ENCODE measurements at regions not wholly inside any gene's neighbourhood (a gene's known extent, or its start where the extent isn't known, plus 50 kb on each side); places are given as distances from the start of the nearest gene placed in this dataset.

DNA sequence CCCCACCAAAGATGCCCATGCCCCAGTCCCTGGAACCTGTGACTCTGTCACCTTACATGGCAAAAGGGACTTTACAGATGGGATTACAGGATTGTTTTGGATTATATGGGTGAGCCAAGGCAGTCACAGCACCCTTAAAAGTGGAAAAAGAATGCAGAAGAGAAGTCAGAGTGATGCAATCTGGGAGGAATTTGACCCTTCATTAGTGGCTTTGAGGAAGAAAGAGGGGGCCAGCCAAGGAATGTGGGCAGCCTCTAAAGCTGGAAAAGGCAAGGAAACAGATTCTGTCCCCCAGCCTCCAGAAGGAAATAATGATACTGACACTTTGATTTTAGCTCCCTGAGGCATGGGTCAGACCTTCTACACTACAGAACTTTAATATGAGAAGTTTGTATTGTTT lies 257.3 kb upstream of the ISX start:
- H3K4me2 ChIP-seq = no peak overlapping the region
- no peak for DNase-seq (ENCODE audit: low read depth in 1 of 2, low spot score in 1 of 2)
- no peak for FAIRE-seq
- H3K27ac ChIP-seq = no peak overlapping the region
- TF ChIP-seq PHF8 (IDR thresholded peaks at IDR 0.05; ENCODE audit: borderline replicate concordance, low read depth) (no peak), KDM5A (IDR thresholded peaks at IDR 0.05) (no peak), POLR2AphosphoS2 (conservative IDR thresholded peaks at IDR 0.05; ENCODE audit: low read length) (no peak), CEBPB (IDR thresholded peaks at IDR 0.05) (no peak), BHLHE40 (IDR thresholded peaks at IDR 0.05; ENCODE audit: low read depth, low read length) (no peak), NPAS2 (CRISPR knock-in tag; IDR thresholded peaks at IDR 0.05; ENCODE audit: borderline replicate concordance) (no peak)
- TF ChIP-seq, protein P1, sequence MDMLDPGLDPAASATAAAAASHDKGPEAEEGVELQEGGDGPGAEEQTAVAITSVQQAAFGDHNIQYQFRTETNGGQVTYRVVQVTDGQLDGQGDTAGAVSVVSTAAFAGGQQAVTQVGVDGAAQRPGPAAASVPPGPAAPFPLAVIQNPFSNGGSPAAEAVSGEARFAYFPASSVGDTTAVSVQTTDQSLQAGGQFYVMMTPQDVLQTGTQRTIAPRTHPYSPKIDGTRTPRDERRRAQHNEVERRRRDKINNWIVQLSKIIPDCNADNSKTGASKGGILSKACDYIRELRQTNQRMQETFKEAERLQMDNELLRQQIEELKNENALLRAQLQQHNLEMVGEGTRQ (IDR thresholded peaks at IDR 0.05) = no peak
- TF ChIP-seq, protein P2, sequence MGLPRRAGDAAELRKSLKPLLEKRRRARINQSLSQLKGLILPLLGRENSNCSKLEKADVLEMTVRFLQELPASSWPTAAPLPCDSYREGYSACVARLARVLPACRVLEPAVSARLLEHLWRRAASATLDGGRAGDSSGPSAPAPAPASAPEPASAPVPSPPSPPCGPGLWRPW (IDR thresholded peaks at IDR 0.05) = no peak
- no peak overlapping the region for H3K4me3 ChIP-seq
- ATAC-seq = no peak
- no peaks in the 10 kb centered on the region for H3K4me1 ChIP-seq
- POLR2A ChIA-PET = no interaction called here
- H3K9me3 ChIP-seq = no peaks in the 10 kb centered on the region
- CTCF ChIA-PET = no interaction called here

DNA sequence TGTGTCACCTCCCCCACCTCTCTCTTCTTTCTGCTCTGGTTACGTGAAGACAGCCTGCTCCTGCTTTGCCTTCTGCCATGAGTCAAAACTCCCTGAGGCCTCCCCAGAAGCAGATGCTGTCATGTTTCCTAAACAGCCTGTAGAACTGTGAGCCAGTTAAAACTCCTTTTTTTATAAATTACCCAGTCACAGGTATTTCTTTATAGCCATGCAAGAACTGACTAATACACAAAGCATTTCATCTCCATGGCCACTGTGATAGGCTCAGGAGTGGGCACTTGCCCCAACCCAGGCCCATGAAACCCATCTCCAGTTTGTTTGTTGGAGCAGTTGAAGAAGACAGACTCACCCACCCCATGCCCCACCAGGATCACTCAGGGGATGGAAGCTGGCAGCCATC lies 253.3 kb upstream of the ISX start:
- CTCF ChIA-PET = no interaction called here
- Histone ChIP-seq H3K27ac (no peak overlapping the region), H3K4me3 (no peak overlapping the region), H3K9me3 (no peaks in the 10 kb centered on the region), H3K4me2 (no peak overlapping the region), H3K4me1 (no peaks in the 10 kb centered on the region)
- no peak for ATAC-seq
- no peak for DNase-seq (ENCODE audit: low read depth in 1 of 2, low spot score in 1 of 2)
- 36% methylated on average over 1 of the region's 1 CpG for WGBS (ENCODE audit: missing lambda C conversion rate)
- no peak for FAIRE-seq
- POLR2A ChIA-PET = no interaction called here
- TF ChIP-seq RFX5 (IDR thresholded peaks at IDR 0.05) = no peak
- TF ChIP-seq RARB (CRISPR knock-in tag; IDR thresholded peaks at IDR 0.05) = no peak
- TF ChIP-seq CHD2 (IDR thresholded peaks at IDR 0.05; ENCODE audit: low read length, partially characterized antibody) = no peak
- TF ChIP-seq, protein P3, sequence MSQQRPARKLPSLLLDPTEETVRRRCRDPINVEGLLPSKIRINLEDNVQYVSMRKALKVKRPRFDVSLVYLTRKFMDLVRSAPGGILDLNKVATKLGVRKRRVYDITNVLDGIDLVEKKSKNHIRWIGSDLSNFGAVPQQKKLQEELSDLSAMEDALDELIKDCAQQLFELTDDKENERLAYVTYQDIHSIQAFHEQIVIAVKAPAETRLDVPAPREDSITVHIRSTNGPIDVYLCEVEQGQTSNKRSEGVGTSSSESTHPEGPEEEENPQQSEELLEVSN (IDR thresholded peaks at IDR 0.05; ENCODE audit: borderline replicate concordance, low read depth) = no peak
- TF ChIP-seq, protein P4, sequence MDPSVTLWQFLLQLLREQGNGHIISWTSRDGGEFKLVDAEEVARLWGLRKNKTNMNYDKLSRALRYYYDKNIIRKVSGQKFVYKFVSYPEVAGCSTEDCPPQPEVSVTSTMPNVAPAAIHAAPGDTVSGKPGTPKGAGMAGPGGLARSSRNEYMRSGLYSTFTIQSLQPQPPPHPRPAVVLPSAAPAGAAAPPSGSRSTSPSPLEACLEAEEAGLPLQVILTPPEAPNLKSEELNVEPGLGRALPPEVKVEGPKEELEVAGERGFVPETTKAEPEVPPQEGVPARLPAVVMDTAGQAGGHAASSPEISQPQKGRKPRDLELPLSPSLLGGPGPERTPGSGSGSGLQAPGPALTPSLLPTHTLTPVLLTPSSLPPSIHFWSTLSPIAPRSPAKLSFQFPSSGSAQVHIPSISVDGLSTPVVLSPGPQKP (IDR thresholded peaks at IDR 0.05; ENCODE audit: low read depth, low read length) = no peak
- TF ChIP-seq SMC3 (IDR thresholded peaks at IDR 0.05) = no peak
- no peak for TF ChIP-seq ZFP36 (IDR thresholded peaks at IDR 0.05; ENCODE audit: borderline replicate concordance, partially characterized antibody)
- no peak for TF ChIP-seq RNF2 (IDR thresholded peaks at IDR 0.05; ENCODE audit: borderline replicate concordance, low read depth)
- no peak for TF ChIP-seq TFCP2L1 (CRISPR knock-in tag; IDR thresholded peaks at IDR 0.05)
- TF ChIP-seq FOXS1 (CRISPR knock-in tag; IDR thresholded peaks at IDR 0.05) = no peak
- TF ChIP-seq, protein P5, sequence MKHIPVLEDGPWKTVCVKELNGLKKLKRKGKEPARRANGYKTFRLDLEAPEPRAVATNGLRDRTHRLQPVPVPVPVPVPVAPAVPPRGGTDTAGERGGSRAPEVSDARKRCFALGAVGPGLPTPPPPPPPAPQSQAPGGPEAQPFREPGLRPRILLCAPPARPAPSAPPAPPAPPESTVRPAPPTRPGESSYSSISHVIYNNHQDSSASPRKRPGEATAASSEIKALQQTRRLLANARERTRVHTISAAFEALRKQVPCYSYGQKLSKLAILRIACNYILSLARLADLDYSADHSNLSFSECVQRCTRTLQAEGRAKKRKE (CRISPR knock-in tag; IDR thresholded peaks at IDR 0.05; ENCODE audit: low read depth) = no peak

DNA sequence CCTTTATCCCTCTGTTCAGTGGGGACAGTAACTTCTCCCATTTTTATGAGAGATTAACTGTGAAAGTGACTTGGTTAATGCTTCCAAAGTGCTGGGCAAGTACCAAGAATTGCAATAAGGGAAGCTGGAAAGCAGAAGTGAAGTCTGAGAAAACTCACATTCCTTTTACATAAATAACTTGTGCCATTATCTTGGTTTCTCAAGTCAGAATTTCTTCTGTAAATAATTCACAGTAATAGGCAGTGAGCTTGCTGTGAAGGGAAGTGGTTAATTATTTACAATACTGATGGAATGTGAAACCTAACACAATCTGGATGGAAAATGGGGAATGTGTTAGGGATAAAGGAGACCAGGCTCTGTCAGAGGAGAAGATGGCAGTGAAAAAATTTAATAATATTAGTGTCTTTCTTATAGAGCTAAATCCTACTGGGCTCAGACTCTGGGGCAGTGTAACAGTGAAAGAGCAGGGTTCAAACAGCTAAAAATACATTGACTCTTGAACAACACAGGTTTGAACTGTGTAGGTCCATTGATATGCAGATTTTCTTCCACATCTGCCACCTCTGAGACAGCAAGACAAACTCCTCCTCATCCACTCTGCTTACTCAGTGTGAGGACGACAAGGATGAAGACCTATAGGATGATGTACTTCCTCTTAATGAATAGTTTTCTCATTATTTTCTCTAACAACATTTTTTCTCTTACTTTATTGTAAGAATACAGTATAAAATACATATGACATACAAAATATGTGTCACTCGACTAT lies 251.5 kb upstream of the ISX start:
- Histone ChIP-seq H3K4me2 (no peak overlapping the region), H3K4me1 (no peaks in the 10 kb centered on the region), H3K4me3 (no peak overlapping the region), H3K27ac (no peak overlapping the region), H3K9me3 (no peaks in the 10 kb centered on the region)
- ChIA-PET CTCF (no interaction called here), POLR2A (no interaction called here)
- no peak for FAIRE-seq
- no peak for DNase-seq (ENCODE audit: low read depth in 1 of 2, low spot score in 1 of 2)
- TF ChIP-seq TFCP2L1 (CRISPR knock-in tag; IDR thresholded peaks at IDR 0.05) = no peak
- 3% methylated on average over 2 of the region's 2 CpGs for WGBS (ENCODE audit: missing lambda C conversion rate)
- ATAC-seq = no peak
